K562 (cell line): ENCODE measurements at regions not wholly inside any gene's neighbourhood (a gene's known extent, or its start where the extent isn't known, plus 50 kb on each side); places are given as distances from the start of the nearest gene placed in this dataset.

ENCODE experiments used
- EZH2 ChIP-seq: IDR thresholded peaks from 2 replicates; pipeline ENCODE4 v1.6.1; 2012; ENCODE audit warnings: low read depth, mild to moderate bottlenecking, inconsistent platforms, low read length, borderline replicate concordance
- HNRNPLL ChIP-seq: fragments of 200-400 bp; formaldehyde crosslinking; IDR thresholded peaks from 2 replicates; pipeline ENCODE4 v1.6.1; 2017; ENCODE audit warnings: low read length, low read depth, mild to moderate bottlenecking; ENCODE audit not compliant: poor library complexity, severe bottlenecking
- MTF1 ChIP-seq: fragments of 250-450 bp; sonication (Bioruptor Pico); IDR thresholded peaks from 2 replicates; pipeline ENCODE4 v1.9.0; 2021; ENCODE audit warnings: moderate library complexity, mild to moderate bottlenecking, inconsistent platforms, borderline replicate concordance
- NR3C1 ChIP-seq: sonication (generic); formaldehyde crosslinking; IDR thresholded peaks from 2 replicates; pipeline ENCODE4 v1.8.1; 2022; ENCODE audit warnings: missing genetic modification reagents
- PKNOX1 ChIP-seq: fragments of 450-650 bp; IDR thresholded peaks from 2 replicates; pipeline ENCODE4 v1.6.1; 2016
- POLR2A ChIP-seq: fragments of 450-650 bp; conservative IDR thresholded peaks from 2 replicates; pipeline ENCODE4 v1.6.1; 2016
- RFX1 ChIP-seq: fragments of 450-650 bp; IDR thresholded peaks from 2 replicates; pipeline ENCODE4 v1.6.1; 2016; ENCODE audit warnings: mild to moderate bottlenecking, moderate library complexity
- SP1 ChIP-seq: sonication (generic); formaldehyde crosslinking; IDR thresholded peaks from 2 replicates; pipeline ENCODE4 v1.8.1; 2022; ENCODE audit warnings: mild to moderate bottlenecking, missing genetic modification reagents
- TF ChIP-seq, protein P1 (sequence below): fragments of 450-650 bp; IDR thresholded peaks from 2 replicates; pipeline ENCODE4 v1.6.1; 2016; ENCODE audit warnings: mild to moderate bottlenecking
- TF ChIP-seq, protein P2 (sequence below): sonication (generic); formaldehyde crosslinking; IDR thresholded peaks from 2 replicates; pipeline ENCODE4 v1.8.0; 2022; ENCODE audit warnings: mild to moderate bottlenecking, missing genetic modification reagents
- TF ChIP-seq, protein P3 (sequence below), 3 experiments: IDR thresholded peaks in 2 of 3; conservative IDR thresholded peaks in 1 of 3; 2 replicates each; pipeline ENCODE4 v1.5.1; 2011 to 2012; ENCODE audit warnings: low read length in 3 of 3, mild to moderate bottlenecking in 3 of 3, control low read depth in 2 of 3, improper control_type of control experiment in 1 of 3, inconsistent platforms in 1 of 3, low read depth in 1 of 3, mixed read lengths in 1 of 3, moderate library complexity in 1 of 3; ENCODE audit not compliant: insufficient read depth in 2 of 3

- TF ChIP-seq POLR2A: no peak
- TF ChIP-seq, protein P1, sequence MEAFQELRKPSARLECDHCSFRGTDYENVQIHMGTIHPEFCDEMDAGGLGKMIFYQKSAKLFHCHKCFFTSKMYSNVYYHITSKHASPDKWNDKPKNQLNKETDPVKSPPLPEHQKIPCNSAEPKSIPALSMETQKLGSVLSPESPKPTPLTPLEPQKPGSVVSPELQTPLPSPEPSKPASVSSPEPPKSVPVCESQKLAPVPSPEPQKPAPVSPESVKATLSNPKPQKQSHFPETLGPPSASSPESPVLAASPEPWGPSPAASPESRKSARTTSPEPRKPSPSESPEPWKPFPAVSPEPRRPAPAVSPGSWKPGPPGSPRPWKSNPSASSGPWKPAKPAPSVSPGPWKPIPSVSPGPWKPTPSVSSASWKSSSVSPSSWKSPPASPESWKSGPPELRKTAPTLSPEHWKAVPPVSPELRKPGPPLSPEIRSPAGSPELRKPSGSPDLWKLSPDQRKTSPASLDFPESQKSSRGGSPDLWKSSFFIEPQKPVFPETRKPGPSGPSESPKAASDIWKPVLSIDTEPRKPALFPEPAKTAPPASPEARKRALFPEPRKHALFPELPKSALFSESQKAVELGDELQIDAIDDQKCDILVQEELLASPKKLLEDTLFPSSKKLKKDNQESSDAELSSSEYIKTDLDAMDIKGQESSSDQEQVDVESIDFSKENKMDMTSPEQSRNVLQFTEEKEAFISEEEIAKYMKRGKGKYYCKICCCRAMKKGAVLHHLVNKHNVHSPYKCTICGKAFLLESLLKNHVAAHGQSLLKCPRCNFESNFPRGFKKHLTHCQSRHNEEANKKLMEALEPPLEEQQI: no peak
- TF ChIP-seq, protein P2, sequence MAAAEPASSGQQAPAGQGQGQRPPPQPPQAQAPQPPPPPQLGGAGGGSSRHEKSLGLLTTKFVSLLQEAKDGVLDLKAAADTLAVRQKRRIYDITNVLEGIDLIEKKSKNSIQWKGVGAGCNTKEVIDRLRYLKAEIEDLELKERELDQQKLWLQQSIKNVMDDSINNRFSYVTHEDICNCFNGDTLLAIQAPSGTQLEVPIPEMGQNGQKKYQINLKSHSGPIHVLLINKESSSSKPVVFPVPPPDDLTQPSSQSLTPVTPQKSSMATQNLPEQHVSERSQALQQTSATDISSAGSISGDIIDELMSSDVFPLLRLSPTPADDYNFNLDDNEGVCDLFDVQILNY (CRISPR knock-in tag): no peak
- no peak for TF ChIP-seq PKNOX1
- no peak for TF ChIP-seq HNRNPLL
- no peak for TF ChIP-seq SP1
- no peak for TF ChIP-seq MTF1 (CRISPR knock-in tag)
- TF ChIP-seq, protein P3, sequence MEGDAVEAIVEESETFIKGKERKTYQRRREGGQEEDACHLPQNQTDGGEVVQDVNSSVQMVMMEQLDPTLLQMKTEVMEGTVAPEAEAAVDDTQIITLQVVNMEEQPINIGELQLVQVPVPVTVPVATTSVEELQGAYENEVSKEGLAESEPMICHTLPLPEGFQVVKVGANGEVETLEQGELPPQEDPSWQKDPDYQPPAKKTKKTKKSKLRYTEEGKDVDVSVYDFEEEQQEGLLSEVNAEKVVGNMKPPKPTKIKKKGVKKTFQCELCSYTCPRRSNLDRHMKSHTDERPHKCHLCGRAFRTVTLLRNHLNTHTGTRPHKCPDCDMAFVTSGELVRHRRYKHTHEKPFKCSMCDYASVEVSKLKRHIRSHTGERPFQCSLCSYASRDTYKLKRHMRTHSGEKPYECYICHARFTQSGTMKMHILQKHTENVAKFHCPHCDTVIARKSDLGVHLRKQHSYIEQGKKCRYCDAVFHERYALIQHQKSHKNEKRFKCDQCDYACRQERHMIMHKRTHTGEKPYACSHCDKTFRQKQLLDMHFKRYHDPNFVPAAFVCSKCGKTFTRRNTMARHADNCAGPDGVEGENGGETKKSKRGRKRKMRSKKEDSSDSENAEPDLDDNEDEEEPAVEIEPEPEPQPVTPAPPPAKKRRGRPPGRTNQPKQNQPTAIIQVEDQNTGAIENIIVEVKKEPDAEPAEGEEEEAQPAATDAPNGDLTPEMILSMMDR (IDR thresholded peaks at IDR 0.05 in 2 of 3, conservative IDR thresholded peaks at IDR 0.05 in 1 of 3; ENCODE audit: insufficient read depth in 2 of 3, low read depth in 1 of 3, low read length in 3 of 3): no peak
- no peak for TF ChIP-seq NR3C1 (CRISPR knock-in tag)
- TF ChIP-seq EZH2: no peak
- TF ChIP-seq RFX1: no peak
Measured at GRCh38 chr2:67641312-67642045, 244.3 kb downstream of the ETAA1 start.
